ENCODE measurements at regions not wholly inside any gene's neighbourhood (a gene's known extent, or its start where the extent isn't known, plus 50 kb on each side); places are given as distances from the start of the nearest gene placed in this dataset.

DNA sequence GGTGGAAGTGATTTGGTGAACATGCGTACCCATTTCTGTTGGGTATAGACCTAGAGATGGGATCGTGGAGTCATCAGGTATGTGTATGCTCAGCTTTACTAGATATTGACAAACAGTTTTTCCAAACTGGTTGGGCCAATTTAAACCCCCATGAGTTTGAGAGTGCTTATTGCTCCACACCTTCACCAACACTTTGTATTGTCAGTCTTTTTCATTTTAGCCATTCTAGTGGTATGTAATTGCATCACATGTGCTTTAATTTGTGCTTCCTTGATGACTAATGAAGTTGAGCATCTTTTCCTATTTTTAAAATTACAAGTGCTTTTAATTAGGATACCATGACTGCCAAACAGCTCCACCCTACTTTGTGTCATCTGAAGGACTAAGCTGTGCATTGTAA lies 158.9 kb upstream of the AKIRIN2 start:
- ATAC-seq (no peak), DNase-seq (no peak)
- Mint-ChIP-seq H3K4me3 (no peak overlapping the region), H3K4me1 (ENCODE audit: low read depth) (no peaks in the 10 kb centered on the region), H3K36me3 (ENCODE audit: low read depth) (no peaks in the 10 kb centered on the region), H3K9me3 (peaks cover 5% of the 10 kb centered on the region), H3K27ac (no peak overlapping the region), H3K27me3 (no peaks in the 10 kb centered on the region)
- ChIA-PET POLR2A (interaction anchor here (0.7 kb wide), 1 partner anchor 158 kb away, joined by 3 read pairs; no protein-coding TSS in a partner anchor), CTCF (no interaction called here)
- intact Hi-C loops (cut with micrococcal nuclease) = no loop called here
- TF ChIP-seq, protein P1, sequence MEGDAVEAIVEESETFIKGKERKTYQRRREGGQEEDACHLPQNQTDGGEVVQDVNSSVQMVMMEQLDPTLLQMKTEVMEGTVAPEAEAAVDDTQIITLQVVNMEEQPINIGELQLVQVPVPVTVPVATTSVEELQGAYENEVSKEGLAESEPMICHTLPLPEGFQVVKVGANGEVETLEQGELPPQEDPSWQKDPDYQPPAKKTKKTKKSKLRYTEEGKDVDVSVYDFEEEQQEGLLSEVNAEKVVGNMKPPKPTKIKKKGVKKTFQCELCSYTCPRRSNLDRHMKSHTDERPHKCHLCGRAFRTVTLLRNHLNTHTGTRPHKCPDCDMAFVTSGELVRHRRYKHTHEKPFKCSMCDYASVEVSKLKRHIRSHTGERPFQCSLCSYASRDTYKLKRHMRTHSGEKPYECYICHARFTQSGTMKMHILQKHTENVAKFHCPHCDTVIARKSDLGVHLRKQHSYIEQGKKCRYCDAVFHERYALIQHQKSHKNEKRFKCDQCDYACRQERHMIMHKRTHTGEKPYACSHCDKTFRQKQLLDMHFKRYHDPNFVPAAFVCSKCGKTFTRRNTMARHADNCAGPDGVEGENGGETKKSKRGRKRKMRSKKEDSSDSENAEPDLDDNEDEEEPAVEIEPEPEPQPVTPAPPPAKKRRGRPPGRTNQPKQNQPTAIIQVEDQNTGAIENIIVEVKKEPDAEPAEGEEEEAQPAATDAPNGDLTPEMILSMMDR (IDR thresholded peaks at IDR 0.05) = no peak

DNA sequence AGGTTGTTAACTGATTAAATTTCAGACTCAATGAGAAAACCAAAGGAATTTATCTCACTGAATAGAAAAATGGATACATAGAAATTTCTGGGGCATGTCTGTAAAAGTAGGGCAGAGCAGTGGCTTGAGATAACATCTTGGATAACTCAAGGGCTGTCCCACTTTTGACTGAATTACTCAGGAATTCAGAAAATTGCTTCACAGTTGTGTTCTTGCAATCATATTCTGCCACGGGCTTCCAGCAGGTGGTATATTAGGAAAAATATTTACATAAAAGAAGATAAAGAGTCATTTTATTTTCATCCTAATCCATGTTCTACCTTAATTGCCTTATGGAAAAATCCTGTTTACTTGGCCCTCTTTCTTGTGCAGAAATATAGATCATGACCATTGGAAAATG lies 156.4 kb upstream of the AKIRIN2 start:
- no peak for ATAC-seq
- POLR2A ChIA-PET = no interaction called here
- H3K4me3 Mint-ChIP-seq = no peak overlapping the region
- H3K36me3 Mint-ChIP-seq (ENCODE audit: low read depth) = no peaks in the 10 kb centered on the region
- H3K27ac Mint-ChIP-seq = no peak overlapping the region
- CTCF ChIA-PET = no interaction called here
- H3K4me1 Mint-ChIP-seq (ENCODE audit: low read depth) = no peaks in the 10 kb centered on the region
- no peaks in the 10 kb centered on the region for H3K27me3 Mint-ChIP-seq
- no peak for DNase-seq
- peaks cover 5% of the 10 kb centered on the region for H3K9me3 Mint-ChIP-seq
- TF ChIP-seq, protein P1 (IDR thresholded peaks at IDR 0.05) = no peak
- intact Hi-C loops (cut with micrococcal nuclease) = no loop called here

DNA sequence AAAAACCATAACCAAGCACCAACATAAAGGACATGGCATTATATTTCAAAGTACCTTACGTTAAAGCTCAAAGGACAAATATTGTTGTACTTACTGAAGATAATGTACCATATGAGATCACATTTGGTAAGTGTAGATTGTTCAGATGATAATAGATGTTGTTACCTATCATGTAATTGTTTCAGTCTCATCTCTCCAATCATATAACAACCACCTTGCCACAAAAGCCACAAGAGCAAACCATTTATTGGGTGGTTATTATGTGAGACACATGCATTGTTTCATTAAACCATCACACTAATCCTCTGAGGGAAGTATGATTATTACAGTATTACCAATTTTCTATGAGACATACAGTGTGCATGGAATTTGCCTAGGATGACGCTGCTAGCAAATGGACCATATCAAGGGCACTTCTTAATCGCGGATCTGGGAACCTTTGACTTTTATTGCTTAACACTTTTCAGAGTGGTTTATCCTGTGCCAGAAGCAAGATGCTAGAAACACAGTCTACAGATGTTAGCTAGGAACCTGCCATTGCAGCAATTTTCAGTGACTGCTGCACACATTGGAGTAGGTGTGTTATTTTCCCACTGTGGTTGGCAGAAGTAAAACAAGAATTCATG lies 149.8 kb upstream of the AKIRIN2 start:
- CTCF ChIA-PET = no interaction called here
- Mint-ChIP-seq H3K4me1 (ENCODE audit: low read depth) (no peaks in the 10 kb centered on the region), H3K27ac (no peak overlapping the region), H3K36me3 (ENCODE audit: low read depth) (no peaks in the 10 kb centered on the region), H3K9me3 (no peaks in the 10 kb centered on the region), H3K4me3 (no peak overlapping the region), H3K27me3 (no peaks in the 10 kb centered on the region)
- intact Hi-C loops (cut with micrococcal nuclease) = no loop called here
- POLR2A ChIA-PET = no interaction called here
- no peak for ATAC-seq
- TF ChIP-seq, protein P1 (IDR thresholded peaks at IDR 0.05) = no peak
- no peak for DNase-seq

DNA sequence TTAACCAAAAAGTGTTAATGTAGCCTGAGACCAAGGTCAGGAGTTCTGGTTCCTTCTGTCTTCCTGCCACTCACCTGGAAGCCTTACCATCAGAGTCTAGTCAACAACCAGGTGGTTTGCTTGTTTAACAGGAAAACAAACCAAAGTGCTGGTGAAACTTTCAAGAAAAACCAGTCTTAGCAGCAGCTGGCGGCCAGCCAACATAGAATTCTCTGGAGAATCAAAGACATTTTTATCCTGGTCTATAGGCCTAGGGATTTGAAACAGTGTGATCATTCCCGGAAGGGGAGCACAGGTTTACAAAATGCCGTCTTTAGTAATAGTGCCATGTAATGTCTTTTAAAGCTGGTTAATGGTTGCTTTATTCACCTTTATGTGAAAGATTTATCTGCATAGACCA lies 146.6 kb upstream of the AKIRIN2 start:
- DNase-seq (no peak), ATAC-seq (no peak)
- no peaks in the 10 kb centered on the region for H3K9me3 Mint-ChIP-seq
- peaks cover 2% of the 10 kb centered on the region for H3K27me3 Mint-ChIP-seq
- no peaks in the 10 kb centered on the region for H3K4me1 Mint-ChIP-seq (ENCODE audit: low read depth)
- H3K27ac Mint-ChIP-seq = no peak overlapping the region
- intact Hi-C loops (cut with micrococcal nuclease) = no loop called here
- ChIA-PET POLR2A (no interaction called here), CTCF (interaction anchor here (0.8 to 2.4 kb wide), 2 partner anchors 17 to 49 kb away, joined by 3 to 10 read pairs; no protein-coding TSS in a partner anchor)
- TF ChIP-seq, protein P1 (IDR thresholded peaks at IDR 0.05) = no peak
- H3K36me3 Mint-ChIP-seq (ENCODE audit: low read depth) = no peaks in the 10 kb centered on the region
- no peak overlapping the region for H3K4me3 Mint-ChIP-seq

DNA sequence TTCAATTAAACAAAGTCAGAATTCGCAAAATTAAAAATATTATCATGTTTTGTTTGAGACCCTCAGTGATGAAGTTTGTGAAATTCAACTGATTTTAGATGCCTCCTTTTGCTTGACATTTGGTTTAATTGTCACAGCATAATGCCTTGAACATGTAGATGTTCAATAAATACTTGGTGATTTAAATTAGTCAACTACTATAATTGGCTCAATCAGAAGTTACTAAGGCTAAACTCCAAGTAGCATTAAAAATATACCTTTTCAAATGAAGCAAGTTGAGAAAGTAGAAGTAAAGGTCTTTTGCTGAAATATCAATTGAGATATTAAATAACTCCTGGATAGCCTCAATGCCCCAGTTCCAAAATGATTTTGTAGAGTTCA lies 145.8 kb upstream of the AKIRIN2 start:
- Mint-ChIP-seq H3K9me3 (no peaks in the 10 kb centered on the region), H3K4me3 (no peak overlapping the region), H3K4me1 (ENCODE audit: low read depth) (no peaks in the 10 kb centered on the region), H3K27ac (no peak overlapping the region), H3K36me3 (ENCODE audit: low read depth) (no peaks in the 10 kb centered on the region), H3K27me3 (peaks cover 2% of the 10 kb centered on the region)
- ChIA-PET POLR2A (no interaction called here), CTCF (interaction anchor here (2.4 kb wide), 1 partner anchor 16 kb away, joined by 10 read pairs; no protein-coding TSS in a partner anchor)
- intact Hi-C loops (cut with micrococcal nuclease) = no loop called here
- ATAC-seq (no peak), DNase-seq (no peak)
- TF ChIP-seq, protein P1 (IDR thresholded peaks at IDR 0.05) = no peak
